ENCODE measurements at regions not wholly inside any gene's neighbourhood (a gene's known extent, or its start where the extent isn't known, plus 50 kb on each side); places are given as distances from the start of the nearest gene placed in this dataset.

GRCh38 chr13:54232700-54233099 lies 1204.1 kb downstream of the OLFM4 start:
- no peaks in the 10 kb centered on the region for H3K36me3 Mint-ChIP-seq (ENCODE audit: low read depth, unreplicated experiment)
- Histone ChIP-seq H4K20me1 (ENCODE audit: insufficient read depth, low read length) (no peaks in the 10 kb centered on the region), H3K4me2 (ENCODE audit: low read length) (no peak overlapping the region), H3K9me3 (ENCODE audit: insufficient read depth, low read depth, low read length) (no peaks in the 10 kb centered on the region), H3K27ac (ENCODE audit: low read depth, low read length) (no peak overlapping the region), H3K4me3 (ENCODE audit: insufficient read depth, low read depth, low read length) (no peak overlapping the region), H3K79me2 (ENCODE audit: insufficient read depth, low read length) (no peaks in the 10 kb centered on the region), H2AFZ (ENCODE audit: low read depth, low read length) (no peak overlapping the region), H3K27me3 (ENCODE audit: insufficient read depth, low read length) (no peaks in the 10 kb centered on the region), H3K36me3 (ENCODE audit: insufficient read depth, low read length) (no peaks in the 10 kb centered on the region), H3K4me1 (ENCODE audit: insufficient read depth, low read length) (no peaks in the 10 kb centered on the region), H3K9ac (ENCODE audit: low read length) (no peak overlapping the region)
- FAIRE-seq (no peak), DNase-seq (ENCODE audit: low read depth) (no peak)
- no peaks in the 10 kb centered on the region for H3K9me3 Mint-ChIP-seq (ENCODE audit: unreplicated experiment)
- no peak for TF ChIP-seq CTCF (IDR thresholded peaks at IDR 0.05; ENCODE audit: insufficient read depth, low read depth, low read length)
- no peak for TF ChIP-seq EZH2 (IDR thresholded peaks at IDR 0.05; ENCODE audit: insufficient read depth, low read length)
- no peak overlapping the region for H3K4me3 Mint-ChIP-seq (ENCODE audit: unreplicated experiment)
- no peaks in the 10 kb centered on the region for H3K27me3 Mint-ChIP-seq (ENCODE audit: low read depth, unreplicated experiment)
- H3K4me1 Mint-ChIP-seq (ENCODE audit: low read depth, unreplicated experiment): no peaks in the 10 kb centered on the region
- H3K27ac Mint-ChIP-seq (ENCODE audit: unreplicated experiment): no peak overlapping the region

- Histone ChIP-seq H3K4me1 (ENCODE audit: insufficient read depth, low read length) (no peaks in the 10 kb centered on the region), H2AFZ (ENCODE audit: low read depth, low read length) (no peak overlapping the region), H3K9me3 (ENCODE audit: insufficient read depth, low read depth, low read length) (no peaks in the 10 kb centered on the region), H3K4me2 (ENCODE audit: low read length) (no peak overlapping the region), H4K20me1 (ENCODE audit: insufficient read depth, low read length) (no peaks in the 10 kb centered on the region), H3K9ac (ENCODE audit: low read length) (no peak overlapping the region), H3K36me3 (ENCODE audit: insufficient read depth, low read length) (no peaks in the 10 kb centered on the region), H3K79me2 (ENCODE audit: insufficient read depth, low read length) (no peaks in the 10 kb centered on the region), H3K4me3 (ENCODE audit: insufficient read depth, low read depth, low read length) (no peak overlapping the region), H3K27me3 (ENCODE audit: insufficient read depth, low read length) (no peaks in the 10 kb centered on the region), H3K27ac (ENCODE audit: low read depth, low read length) (no peak overlapping the region)
- no peak for DNase-seq (ENCODE audit: low read depth)
- no peaks in the 10 kb centered on the region for H3K9me3 Mint-ChIP-seq (ENCODE audit: unreplicated experiment)
- H3K4me1 Mint-ChIP-seq (ENCODE audit: low read depth, unreplicated experiment): no peaks in the 10 kb centered on the region
- no peak for FAIRE-seq
- no peaks in the 10 kb centered on the region for H3K27me3 Mint-ChIP-seq (ENCODE audit: low read depth, unreplicated experiment)
- no peak overlapping the region for H3K4me3 Mint-ChIP-seq (ENCODE audit: unreplicated experiment)
- H3K27ac Mint-ChIP-seq (ENCODE audit: unreplicated experiment): no peak overlapping the region
- H3K36me3 Mint-ChIP-seq (ENCODE audit: low read depth, unreplicated experiment): no peaks in the 10 kb centered on the region
- TF ChIP-seq EZH2 (IDR thresholded peaks at IDR 0.05; ENCODE audit: insufficient read depth, low read length): no peak
- TF ChIP-seq CTCF (IDR thresholded peaks at IDR 0.05; ENCODE audit: insufficient read depth, low read depth, low read length): no peak
Measured at GRCh38 chr13:54234607-54235006, 1206.0 kb downstream of the OLFM4 start.

GRCh38 chr13:54241719-54242118 lies 1213.1 kb downstream of the OLFM4 start:
- Histone ChIP-seq H3K9me3 (ENCODE audit: insufficient read depth, low read depth, low read length) (no peaks in the 10 kb centered on the region), H3K9ac (ENCODE audit: low read length) (no peak overlapping the region), H3K4me3 (ENCODE audit: insufficient read depth, low read depth, low read length) (no peak overlapping the region), H3K4me2 (ENCODE audit: low read length) (no peak overlapping the region), H3K27me3 (ENCODE audit: insufficient read depth, low read length) (no peaks in the 10 kb centered on the region), H2AFZ (ENCODE audit: low read depth, low read length) (no peak overlapping the region), H3K4me1 (ENCODE audit: insufficient read depth, low read length) (no peaks in the 10 kb centered on the region), H4K20me1 (ENCODE audit: insufficient read depth, low read length) (no peaks in the 10 kb centered on the region), H3K79me2 (ENCODE audit: insufficient read depth, low read length) (no peaks in the 10 kb centered on the region), H3K27ac (ENCODE audit: low read depth, low read length) (no peak overlapping the region), H3K36me3 (ENCODE audit: insufficient read depth, low read length) (no peaks in the 10 kb centered on the region)
- FAIRE-seq: no peak
- Mint-ChIP-seq H3K4me3 (ENCODE audit: unreplicated experiment) (no peak overlapping the region), H3K36me3 (ENCODE audit: low read depth, unreplicated experiment) (no peaks in the 10 kb centered on the region), H3K27ac (ENCODE audit: unreplicated experiment) (no peak overlapping the region), H3K9me3 (ENCODE audit: unreplicated experiment) (no peaks in the 10 kb centered on the region), H3K4me1 (ENCODE audit: low read depth, unreplicated experiment) (no peaks in the 10 kb centered on the region), H3K27me3 (ENCODE audit: low read depth, unreplicated experiment) (no peaks in the 10 kb centered on the region)
- DNase-seq (ENCODE audit: low read depth): no peak
- TF ChIP-seq EZH2 (IDR thresholded peaks at IDR 0.05; ENCODE audit: insufficient read depth, low read length) (no peak), CTCF (IDR thresholded peaks at IDR 0.05; ENCODE audit: insufficient read depth, low read depth, low read length) (no peak)

All from astrocyte (in vitro differentiated cells and primary cell).